HG02588 (cell line): ENCODE measurements at regions not wholly inside any gene's neighbourhood (a gene's known extent, or its start where the extent isn't known, plus 50 kb on each side); places are given as distances from the start of the nearest gene placed in this dataset.
"Not testable (repeated sequence)": the region's sequence is repeated elsewhere in the genome, so short reads cannot be mapped to it uniquely, and the experiment has no call there.

ENCODE experiments used
- ATAC-seq: cut with Tn5 transposase; IDR thresholded peaks from one replicate; pipeline ENCODE4 v1.9.1; 2021; ENCODE audit warnings: mild to moderate bottlenecking, moderate library complexity; ENCODE audit not compliant: unreplicated experiment

GRCh38 chr13:90641884-90642283 is 705.6 kb upstream of the MIR17HG start:
- ATAC-seq: no peak

- ATAC-seq: no peak
Observed at GRCh38 chr13:90645582-90645981, 701.9 kb upstream of the MIR17HG start.

- no peak for ATAC-seq
Observed at GRCh38 chr13:90648497-90648896, 699.0 kb upstream of the MIR17HG start.

- ATAC-seq: no peak
Observed at GRCh38 chr13:90652036-90652435, 695.5 kb upstream of the MIR17HG start.

GRCh38 chr13:90654970-90655369 is 692.5 kb upstream of the MIR17HG start:
- ATAC-seq: no peak

- not testable (repeated sequence) for ATAC-seq
Observed at GRCh38 chr13:90664200-90664599, 683.3 kb upstream of the MIR17HG start.

- no peak for ATAC-seq
Observed at GRCh38 chr13:90673746-90674145, 673.7 kb upstream of the MIR17HG start.

GRCh38 chr13:90675129-90675528 is 672.4 kb upstream of the MIR17HG start:
- ATAC-seq: no peak

GRCh38 chr13:90680826-90681225 is 666.7 kb upstream of the MIR17HG start:
- ATAC-seq: no peak

- no peak for ATAC-seq
Observed at GRCh38 chr13:90683711-90684131, 663.8 kb upstream of the MIR17HG start.

GRCh38 chr13:90686442-90686841 is 661.0 kb upstream of the MIR17HG start:
- no peak for ATAC-seq

- ATAC-seq: no peak
Observed at GRCh38 chr13:90689111-90689510, 658.4 kb upstream of the MIR17HG start.

- no peak for ATAC-seq
Observed at GRCh38 chr13:90690458-90691080, 656.9 kb upstream of the MIR17HG start.

GRCh38 chr13:90696254-90696653 is 651.2 kb upstream of the MIR17HG start:
- no peak for ATAC-seq

GRCh38 chr13:90696656-90697055 is 650.8 kb upstream of the MIR17HG start:
- no peak for ATAC-seq

GRCh38 chr13:90700340-90700739 is 647.1 kb upstream of the MIR17HG start:
- ATAC-seq: no peak

- no peak for ATAC-seq
Observed at GRCh38 chr13:90701264-90701663, 646.2 kb upstream of the MIR17HG start.

- no peak for ATAC-seq
Observed at GRCh38 chr13:90702050-90702449, 645.4 kb upstream of the MIR17HG start.

- ATAC-seq: no peak
Observed at GRCh38 chr13:90706631-90707030, 640.9 kb upstream of the MIR17HG start.

GRCh38 chr13:90708128-90708527 is 639.4 kb upstream of the MIR17HG start:
- no peak for ATAC-seq

- ATAC-seq: no peak
Observed at GRCh38 chr13:90709319-90709718, 638.2 kb upstream of the MIR17HG start.

- no peak for ATAC-seq
Observed at GRCh38 chr13:90710164-90710759, 637.2 kb upstream of the MIR17HG start.
